HL-60 (cell line): ENCODE measurements at regions not wholly inside any gene's neighbourhood (a gene's known extent, or its start where the extent isn't known, plus 50 kb on each side); places are given as distances from the start of the nearest gene placed in this dataset.

Experiments used
- POLR2AphosphoS5 ChIP-seq: IDR thresholded peaks from 2 replicates; pipeline ENCODE4 v1.6.1; 2012; ENCODE audit warnings: low read depth
- TF ChIP-seq, protein P1 (sequence below): IDR thresholded peaks from one replicate; pipeline ENCODE4 v1.5.1; 2011; ENCODE audit warnings: low read length, control low read depth, inconsistent platforms; ENCODE audit not compliant: insufficient read depth

GRCh38 chr4:146585761-146586333 lies 52.8 kb upstream of the POU4F2 start:
- TF ChIP-seq, protein P1, sequence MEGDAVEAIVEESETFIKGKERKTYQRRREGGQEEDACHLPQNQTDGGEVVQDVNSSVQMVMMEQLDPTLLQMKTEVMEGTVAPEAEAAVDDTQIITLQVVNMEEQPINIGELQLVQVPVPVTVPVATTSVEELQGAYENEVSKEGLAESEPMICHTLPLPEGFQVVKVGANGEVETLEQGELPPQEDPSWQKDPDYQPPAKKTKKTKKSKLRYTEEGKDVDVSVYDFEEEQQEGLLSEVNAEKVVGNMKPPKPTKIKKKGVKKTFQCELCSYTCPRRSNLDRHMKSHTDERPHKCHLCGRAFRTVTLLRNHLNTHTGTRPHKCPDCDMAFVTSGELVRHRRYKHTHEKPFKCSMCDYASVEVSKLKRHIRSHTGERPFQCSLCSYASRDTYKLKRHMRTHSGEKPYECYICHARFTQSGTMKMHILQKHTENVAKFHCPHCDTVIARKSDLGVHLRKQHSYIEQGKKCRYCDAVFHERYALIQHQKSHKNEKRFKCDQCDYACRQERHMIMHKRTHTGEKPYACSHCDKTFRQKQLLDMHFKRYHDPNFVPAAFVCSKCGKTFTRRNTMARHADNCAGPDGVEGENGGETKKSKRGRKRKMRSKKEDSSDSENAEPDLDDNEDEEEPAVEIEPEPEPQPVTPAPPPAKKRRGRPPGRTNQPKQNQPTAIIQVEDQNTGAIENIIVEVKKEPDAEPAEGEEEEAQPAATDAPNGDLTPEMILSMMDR: no peak
- no peak for TF ChIP-seq POLR2AphosphoS5
